GM19043 (cell line): ENCODE measurements at regions not wholly inside any gene's neighbourhood (a gene's known extent, or its start where the extent isn't known, plus 50 kb on each side); places are given as distances from the start of the nearest gene placed in this dataset.
"Not testable (repeated sequence)": the region's sequence is repeated elsewhere in the genome, so short reads cannot be mapped to it uniquely, and the experiment has no call there.

Experiments used
- ATAC-seq: cut with Tn5 transposase; IDR thresholded peaks from one replicate; pipeline ENCODE4 v1.9.1; 2021; ENCODE audit warnings: low read depth; ENCODE audit not compliant: unreplicated experiment

- ATAC-seq: no peak
Observed at GRCh38 chr2:192899466-192899865, 704.7 kb upstream of the TMEFF2 start.

GRCh38 chr2:192893976-192894375 is 699.2 kb upstream of the TMEFF2 start:
- ATAC-seq: not testable (repeated sequence)

- no peak for ATAC-seq
Observed at GRCh38 chr2:192888109-192888508, 693.4 kb upstream of the TMEFF2 start.

- ATAC-seq: no peak
Observed at GRCh38 chr2:192887337-192887736, 692.6 kb upstream of the TMEFF2 start.

- no peak for ATAC-seq
Observed at GRCh38 chr2:192886636-192887035, 691.9 kb upstream of the TMEFF2 start.

GRCh38 chr2:192885569-192886160 is 690.9 kb upstream of the TMEFF2 start:
- no peak for ATAC-seq

GRCh38 chr2:192877159-192877558 is 682.4 kb upstream of the TMEFF2 start:
- no peak for ATAC-seq

- ATAC-seq: no peak
Observed at GRCh38 chr2:192876698-192877097, 682.0 kb upstream of the TMEFF2 start.

- ATAC-seq: no peak
Observed at GRCh38 chr2:192854706-192855105, 660.0 kb upstream of the TMEFF2 start.

- ATAC-seq: no peak
Observed at GRCh38 chr2:192854031-192854430, 659.3 kb upstream of the TMEFF2 start.

GRCh38 chr2:192828947-192829346 is 634.2 kb upstream of the TMEFF2 start:
- no peak for ATAC-seq

- no peak for ATAC-seq
Observed at GRCh38 chr2:192828175-192828574, 633.4 kb upstream of the TMEFF2 start.

- ATAC-seq: no peak
Observed at GRCh38 chr2:192827735-192828134, 633.0 kb upstream of the TMEFF2 start.

- ATAC-seq: no peak
Observed at GRCh38 chr2:192814376-192814775, 619.6 kb upstream of the TMEFF2 start.

- no peak for ATAC-seq
Observed at GRCh38 chr2:192813341-192813740, 618.6 kb upstream of the TMEFF2 start.

- no peak for ATAC-seq
Observed at GRCh38 chr2:192809173-192809572, 614.4 kb upstream of the TMEFF2 start.

GRCh38 chr2:192783643-192784042 is 588.9 kb upstream of the TMEFF2 start:
- no peak for ATAC-seq

GRCh38 chr2:192775459-192776262 is 580.9 kb upstream of the TMEFF2 start:
- ATAC-seq: no peak

GRCh38 chr2:192775011-192775410 is 580.3 kb upstream of the TMEFF2 start:
- no peak for ATAC-seq

- no peak for ATAC-seq
Observed at GRCh38 chr2:192773044-192773443, 578.3 kb upstream of the TMEFF2 start.

- ATAC-seq: no peak
Observed at GRCh38 chr2:192749611-192750200, 555.0 kb upstream of the TMEFF2 start.

- ATAC-seq: no peak
Observed at GRCh38 chr2:192741889-192742288, 547.2 kb upstream of the TMEFF2 start.
